Right renal pelvis (tissue), 4 donors: ENCODE measurements at regions not wholly inside any gene's neighbourhood (a gene's known extent, or its start where the extent isn't known, plus 50 kb on each side); places are given as distances from the start of the nearest gene placed in this dataset.
"Not testable (repeated sequence)": the region's sequence is repeated elsewhere in the genome, so short reads cannot be mapped to it uniquely, and the experiment has no call there.

ENCODE experiments used
- DNase-seq, 4 donors: peaks; one replicate each; pipeline ENCODE4 v3.0.0-alpha.2; 2013; ENCODE audit warnings: low read depth in 4 of 4, low spot score in 3 of 4, missing footprints in 1 of 4

DNA sequence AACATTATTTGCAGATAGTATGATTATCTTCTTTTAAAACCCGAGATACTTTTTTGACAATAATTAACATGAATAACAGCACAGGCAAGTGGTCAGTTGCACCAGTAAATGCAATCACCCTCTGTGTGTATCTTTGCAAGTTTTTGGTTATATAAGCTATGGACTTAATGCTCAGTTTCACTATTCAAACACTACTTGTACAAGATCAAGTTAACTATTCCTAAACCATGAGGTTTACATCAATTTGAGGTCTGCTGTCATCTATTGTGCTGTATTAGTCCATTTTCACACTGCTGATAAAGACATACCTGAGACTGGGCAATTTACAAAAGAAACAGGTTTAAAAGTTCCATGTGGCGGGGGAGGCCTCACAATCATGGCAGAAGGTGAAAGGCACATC lies 323.2 kb downstream of the NR4A2 start:
- no peak for DNase-seq

DNA sequence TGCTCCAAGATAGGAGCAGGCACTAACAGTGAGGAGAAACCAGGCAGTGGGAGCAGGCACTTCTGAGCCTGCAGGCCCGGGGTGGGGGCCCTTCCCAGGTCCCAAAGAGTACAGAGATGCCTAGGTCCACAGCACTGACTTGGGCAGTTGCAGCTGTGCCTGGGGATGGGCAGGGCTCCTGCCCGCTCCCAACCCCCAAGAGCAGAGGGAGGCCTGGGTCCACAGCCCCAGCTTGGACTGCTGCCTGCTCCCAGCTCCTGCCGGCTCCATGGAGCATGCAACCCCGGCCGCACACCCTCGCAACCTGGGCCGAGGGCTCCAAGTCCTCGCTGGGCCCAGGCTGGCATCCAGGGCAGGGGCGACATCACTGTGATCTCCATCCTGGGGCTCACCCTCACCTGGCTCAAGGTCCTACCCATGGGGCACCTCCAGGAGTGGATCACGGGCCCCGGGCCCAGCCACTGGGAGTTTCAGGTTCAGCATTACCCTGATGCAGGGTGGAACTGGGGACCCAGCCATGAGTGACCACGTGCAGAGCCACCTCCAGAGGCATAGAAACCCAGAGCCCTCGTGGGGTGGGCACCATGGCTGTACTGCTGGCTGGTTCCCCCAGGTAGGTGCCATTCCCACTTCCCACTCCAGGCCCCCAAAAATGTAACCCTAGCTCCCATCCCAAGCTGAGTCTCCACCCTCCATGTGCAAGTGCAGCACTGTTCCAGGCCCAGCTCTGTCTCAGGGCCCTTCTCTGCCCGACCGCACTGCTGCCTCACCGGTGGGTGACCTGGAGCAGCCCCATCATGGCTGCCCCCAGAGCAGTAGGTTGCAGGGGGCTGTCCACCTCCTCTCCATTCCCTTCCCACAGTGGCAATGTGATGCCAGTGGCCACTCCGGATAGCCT lies 325.6 kb downstream of the NR4A2 start:
- no peak for DNase-seq

DNA sequence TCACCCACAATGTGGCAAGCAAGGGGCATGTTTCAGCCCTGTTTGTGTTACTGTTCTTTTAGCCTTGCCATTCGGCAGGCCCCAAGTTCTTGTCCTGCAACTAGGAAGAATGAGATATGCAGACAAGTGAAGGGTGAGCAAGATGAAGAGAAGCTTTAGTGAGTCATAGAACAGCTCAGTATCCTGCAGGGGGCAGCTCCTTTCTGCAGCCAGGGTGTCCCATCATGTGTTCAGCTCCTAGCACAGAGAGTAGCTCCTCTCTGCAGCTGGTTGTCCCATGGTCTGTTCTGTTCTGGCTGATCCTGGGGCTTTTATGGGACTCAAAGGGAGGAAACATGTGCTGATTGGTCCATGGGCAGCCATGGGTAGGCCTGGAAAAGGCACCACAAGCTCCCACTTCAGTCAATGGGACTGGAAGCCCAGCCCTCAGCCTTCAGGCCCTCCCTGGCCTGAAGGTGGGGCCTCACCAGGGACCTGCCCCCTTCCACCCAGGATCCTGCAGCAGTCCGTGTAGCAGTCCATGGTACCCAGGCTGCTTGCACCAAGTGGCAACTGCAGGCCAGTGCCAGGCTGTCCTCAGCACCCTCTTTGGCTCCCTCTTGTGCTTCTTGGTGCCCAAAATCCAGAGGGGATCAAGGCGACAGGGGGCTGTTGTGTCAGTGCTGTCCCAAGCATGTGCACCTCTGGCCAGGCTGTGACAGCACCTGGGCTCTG lies 326.4 kb downstream of the NR4A2 start:
- DNase-seq: no peak

DNA sequence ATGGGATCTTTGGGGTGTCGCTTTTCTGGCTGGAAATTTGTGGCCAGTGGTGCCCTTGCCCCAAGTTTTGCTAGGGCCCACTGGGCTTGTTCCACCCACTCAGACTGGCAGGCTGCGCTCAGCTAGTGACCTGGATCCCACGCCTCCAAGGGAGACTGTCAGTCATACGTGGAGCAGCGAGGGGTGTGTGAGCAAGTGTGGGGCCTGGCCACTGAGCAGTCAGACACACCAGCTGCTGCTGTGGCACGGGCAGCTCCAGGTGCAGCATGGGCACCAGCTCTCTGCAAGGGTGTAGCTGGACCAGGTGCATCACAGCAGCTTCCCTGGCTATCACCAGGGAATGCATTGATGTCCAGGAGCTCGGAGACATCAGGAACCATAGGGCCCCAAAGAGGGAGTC lies 327.0 kb downstream of the NR4A2 start:
- no peak for DNase-seq

DNA sequence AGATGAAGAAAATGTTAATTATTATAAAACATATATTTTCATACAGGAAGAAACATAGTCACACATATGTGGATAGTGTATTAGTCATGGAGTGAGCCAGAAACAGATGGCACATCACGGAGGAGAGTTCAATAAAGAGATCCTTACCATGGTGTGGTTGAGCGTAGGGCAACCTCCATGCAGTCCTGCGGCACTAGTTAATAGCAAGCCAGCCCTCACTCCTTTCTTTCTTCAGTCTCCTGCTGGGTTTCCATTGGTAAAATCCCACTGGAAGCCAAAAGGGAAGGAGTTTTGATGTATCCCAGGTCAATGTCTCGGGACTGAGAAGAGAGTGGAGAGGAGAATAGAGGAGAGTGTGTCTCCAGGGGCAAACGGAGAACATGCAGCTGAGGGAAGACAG lies 328.1 kb downstream of the NR4A2 start:
- no peak for DNase-seq

DNA sequence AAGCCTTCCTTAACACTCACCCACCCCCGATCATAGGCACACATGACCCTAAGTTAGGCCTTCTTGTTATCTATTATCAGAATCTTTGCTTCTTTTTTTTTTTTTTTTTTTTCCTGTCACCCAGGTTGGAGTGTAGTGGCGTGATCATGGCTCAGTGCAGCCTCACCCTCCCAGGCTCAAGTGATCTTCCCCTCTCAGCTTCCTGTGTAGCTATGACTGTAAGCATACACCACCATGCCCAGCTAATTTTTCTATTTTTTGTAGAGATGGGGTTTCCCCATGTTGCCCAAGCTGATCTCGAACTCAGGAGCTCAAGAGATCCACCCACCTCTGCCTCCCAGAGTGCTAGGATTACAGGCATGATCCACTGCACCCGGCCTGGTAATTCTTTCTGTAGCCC lies 328.7 kb downstream of the NR4A2 start:
- no peak for DNase-seq

DNA sequence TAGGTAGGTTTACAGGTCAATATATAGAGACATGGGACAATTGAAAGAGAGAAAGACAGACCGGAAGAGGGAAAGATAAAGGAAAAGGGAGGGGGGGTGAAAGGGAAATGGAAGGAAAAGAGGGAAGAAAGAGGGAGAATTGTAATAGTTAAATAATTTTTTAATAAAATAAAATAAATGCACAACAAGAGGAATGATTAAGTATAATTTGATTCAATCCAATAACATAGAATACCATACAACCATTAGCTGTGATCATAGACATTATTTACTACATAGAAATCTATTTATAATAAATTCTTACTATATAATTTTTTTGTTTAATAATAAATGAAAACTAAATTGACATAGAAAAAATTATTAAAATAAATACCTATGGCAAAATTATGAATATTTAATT lies 330.7 kb downstream of the NR4A2 start:
- no peak for DNase-seq

DNA sequence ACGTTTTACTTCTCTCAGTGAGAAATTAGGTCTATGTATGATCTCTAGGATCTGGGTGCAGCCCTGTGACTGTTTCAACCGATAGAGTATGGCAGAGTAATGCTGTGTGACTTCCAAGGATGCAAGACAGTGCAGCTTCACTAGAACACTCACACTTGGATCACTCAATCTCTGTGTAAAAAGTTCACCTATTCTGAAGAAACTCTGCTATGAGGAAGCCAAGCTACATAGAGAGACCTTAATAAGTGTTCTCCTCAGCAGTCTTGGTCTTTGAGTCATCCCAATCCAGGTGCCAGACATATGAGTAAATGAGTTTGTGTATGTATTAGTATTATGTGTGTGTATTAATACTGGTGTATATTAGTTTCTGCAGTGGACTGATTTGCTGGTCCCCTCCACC lies 335.0 kb downstream of the NR4A2 start:
- no peak for DNase-seq

DNA sequence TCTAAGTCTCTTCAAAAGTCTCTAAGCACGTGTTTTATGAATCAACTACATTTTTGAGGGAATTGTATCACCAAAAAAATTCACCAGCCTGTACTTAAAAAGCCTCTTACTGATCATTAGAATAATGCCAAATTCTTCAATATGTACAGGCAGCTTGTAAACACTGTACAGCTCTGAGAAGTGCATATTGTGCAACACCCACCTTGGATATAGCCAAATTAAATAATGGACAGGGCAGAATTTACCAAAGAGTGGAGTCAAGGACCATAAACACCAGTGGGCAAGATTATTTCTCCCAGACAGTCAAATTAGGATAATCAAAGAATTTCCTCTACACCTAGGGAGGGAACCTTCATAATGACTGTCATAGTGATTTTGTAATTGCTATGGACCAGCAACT lies 338.2 kb downstream of the NR4A2 start:
- DNase-seq: no peak

DNA sequence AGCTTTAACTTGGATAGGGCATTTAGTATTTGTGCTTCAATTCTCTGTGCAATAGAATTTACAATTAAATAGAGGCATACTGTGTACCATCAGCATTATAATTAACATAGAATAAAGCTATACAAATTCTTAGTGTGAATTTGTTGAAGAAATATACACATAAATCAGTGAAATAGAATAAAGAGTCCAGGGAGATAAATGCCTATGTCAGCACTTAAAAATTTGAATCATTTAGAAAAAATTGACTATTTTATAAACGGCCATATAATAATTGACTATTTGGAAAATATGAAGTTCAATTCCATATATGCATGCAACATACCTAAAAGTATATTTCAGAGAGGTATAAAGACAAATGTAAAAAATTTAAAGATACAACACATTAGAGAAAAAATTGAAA lies 348.7 kb downstream of the NR4A2 start:
- DNase-seq: no peak

DNA sequence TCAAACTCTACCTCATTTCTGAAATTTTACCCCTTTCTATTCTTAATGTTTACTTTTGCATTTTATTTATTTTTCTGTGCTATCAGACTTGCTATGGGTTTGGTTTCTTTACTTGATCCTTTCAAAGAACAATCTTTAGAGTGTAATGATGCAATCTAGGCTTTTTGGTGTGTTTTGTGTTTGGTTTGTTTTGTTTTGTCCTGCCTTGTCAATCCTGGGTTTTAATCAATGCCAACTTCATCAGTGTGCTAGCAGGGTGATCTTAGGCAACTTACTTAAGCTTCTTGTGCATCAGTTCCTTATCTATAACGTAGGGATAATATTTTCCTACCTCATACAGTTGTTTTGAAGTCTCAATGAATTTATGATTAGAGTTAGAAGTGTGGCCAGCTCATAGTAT lies 350.4 kb downstream of the NR4A2 start:
- no peak for DNase-seq

DNA sequence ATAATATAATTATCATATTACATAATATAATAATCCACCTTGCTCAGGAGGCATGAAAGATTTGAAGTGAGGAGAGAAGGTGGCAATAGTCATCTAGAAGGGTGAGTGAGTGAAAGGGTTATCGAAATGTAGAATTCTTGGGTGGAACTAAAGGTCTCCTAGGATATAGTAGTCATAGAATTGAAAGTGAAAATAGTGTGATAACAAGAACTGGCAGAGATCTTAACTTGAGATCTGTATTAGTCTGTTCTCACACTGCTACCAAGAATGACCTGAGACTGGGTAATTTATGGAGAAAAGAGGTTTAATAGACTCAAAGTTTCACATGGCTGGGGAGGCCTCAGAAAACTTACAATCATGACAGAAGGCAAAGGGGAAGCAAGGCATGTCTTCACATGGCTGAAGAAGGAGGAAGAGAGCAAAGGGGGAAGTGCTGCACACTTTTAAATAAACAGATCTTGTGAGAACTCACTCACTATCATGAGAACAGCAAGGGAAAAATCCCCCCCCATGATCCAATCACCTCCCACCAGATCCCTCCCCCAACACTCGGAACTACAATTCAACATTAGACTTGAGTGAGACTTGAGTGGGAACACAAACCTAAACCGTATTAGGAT lies 351.5 kb downstream of the NR4A2 start:
- no peak for DNase-seq

DNA sequence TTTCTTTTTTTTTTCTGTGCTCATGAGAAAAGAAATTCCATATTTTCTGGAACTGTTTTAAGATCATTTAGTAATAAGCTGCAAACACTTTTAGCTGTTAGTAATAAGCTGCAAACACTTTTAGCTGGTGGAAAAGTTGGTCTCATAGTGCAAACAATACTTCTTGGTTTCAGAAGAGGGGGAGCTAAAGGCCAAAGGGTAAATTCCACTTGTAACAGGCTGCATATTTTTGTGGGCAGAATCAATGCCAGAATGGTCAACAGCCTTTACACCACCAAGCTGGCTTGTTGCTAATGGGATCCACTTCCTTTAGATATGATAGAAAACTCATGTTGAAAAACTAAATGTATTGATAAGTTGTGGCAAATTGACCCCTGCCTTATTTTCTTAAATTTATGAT lies 356.8 kb downstream of the NR4A2 start:
- no peak for DNase-seq

DNA sequence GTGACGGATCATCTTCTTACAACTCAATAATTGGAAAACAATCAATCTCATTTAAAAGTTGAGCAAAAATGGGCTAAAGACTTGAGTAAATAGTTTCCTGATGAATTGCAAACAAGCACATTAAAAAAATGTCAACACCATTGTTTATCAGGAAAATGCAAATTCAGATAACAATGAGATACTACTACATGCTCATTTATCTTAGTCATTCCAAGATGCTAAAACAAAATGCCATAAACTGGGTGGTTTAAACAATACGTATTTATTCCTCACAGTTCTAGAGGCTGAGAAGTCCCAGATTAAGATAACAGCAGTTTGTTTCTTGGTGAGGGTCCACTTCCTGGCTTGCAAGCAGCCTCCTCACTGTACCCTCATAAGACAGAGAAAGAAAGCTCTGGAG lies 359.6 kb downstream of the NR4A2 start:
- no peak for DNase-seq

DNA sequence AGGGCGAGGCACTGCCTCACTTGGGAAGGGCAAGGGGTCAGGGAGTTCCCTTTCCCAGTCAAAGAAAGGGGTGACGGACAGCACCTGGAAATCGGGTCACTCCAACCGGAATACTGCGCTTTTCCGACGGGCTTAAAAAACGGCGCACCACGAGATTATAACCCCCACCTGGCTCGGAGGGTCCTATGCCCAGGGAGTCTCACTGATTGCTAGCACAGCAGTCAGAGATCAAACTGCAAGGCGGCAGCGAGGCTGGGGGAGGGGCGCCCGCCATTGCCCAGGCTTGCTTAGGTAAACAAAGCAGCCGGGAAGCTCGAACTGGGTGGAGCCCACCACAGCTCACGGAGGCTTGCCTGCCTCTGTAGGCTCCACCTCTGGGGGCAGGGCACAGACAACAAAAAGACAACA lies 366.5 kb downstream of the NR4A2 start:
- not testable (repeated sequence) for DNase-seq

DNA sequence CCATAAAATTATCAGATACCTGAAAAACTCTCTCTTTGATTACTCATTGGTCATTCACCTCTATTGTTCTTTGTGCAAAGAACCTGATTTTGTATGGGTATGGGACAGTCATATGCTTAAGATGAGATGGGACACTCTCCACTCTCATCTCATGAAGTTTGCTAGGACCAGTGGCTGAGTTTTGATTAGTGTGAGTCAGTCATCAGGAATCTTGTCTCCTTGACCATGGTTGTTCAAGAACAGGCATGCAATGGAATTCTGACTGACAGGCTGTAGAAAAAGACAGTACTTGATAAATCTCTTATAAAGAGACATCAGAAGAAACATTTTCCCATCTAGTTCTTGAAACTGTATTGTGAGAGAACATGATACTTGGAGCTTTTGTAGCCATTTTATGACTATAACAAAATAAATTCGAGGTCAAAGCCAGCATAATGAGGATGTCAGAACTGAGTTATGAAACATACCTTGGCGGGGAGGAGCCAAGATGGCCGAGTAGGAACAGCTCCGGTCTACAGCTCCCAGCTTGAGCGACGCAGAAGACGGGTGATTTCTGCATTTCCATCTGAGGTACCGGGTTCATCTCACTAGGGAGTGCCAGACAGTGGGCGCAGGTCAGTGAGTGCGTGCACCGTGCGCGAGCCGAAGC lies 367.0 kb downstream of the NR4A2 start:
- no peak for DNase-seq

DNA sequence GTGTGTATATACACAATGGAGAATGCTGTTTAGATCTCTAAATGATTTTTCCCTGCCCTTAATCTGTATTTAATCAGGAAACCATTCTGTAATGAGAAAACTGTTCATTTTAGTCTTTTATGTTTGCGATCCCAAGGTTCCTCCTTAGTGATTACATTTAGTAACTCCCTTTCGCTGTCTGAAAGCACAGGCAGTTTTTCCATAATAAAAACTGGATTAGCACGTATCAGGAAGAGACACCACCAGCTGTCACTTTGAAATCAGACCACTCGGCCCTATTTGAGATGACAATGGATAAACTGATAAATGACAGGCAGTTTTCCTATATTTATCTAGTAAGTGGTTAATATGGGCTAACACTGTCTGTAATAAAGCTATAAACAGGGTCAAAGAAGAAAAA lies 370.9 kb downstream of the NR4A2 start:
- DNase-seq: no peak

DNA sequence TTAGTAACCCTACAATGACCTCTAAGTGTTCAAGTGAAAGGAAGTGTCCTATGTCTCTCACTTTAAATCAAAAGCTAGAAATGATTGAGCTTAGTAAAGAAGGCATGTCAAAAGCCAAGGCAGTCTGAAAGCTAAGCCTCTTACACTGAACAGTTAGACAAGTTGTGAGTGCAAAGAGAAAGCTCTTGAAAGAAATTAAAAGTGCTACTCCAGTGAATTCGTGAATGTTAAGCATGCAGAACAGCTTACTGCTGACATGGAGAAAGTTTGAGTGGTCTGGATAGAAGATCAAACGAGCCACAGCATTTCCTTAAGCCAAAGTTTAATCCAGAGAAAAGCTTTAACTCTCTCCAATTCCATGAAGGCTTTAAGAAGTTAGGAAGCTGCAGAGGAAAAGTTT lies 373.7 kb downstream of the NR4A2 start:
- DNase-seq: no peak

DNA sequence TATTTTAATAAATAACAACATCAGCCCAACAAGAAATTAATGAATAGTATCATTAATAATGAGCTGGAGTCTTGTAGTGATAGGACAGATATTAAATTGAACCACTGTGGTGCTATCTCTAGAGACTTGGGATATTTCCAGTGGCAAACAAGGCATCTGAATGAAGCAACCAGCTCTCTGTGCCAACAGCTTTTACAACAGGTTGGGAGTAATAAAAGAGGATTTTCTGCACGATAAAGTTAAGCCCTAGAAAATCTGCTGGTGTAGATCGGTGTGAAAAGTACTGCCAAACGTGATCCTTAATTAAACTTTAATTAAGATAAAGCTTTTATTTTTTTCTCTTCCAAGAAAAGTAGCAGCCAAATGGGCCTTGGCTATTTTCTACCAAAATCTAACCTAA lies 385.5 kb downstream of the NR4A2 start:
- DNase-seq: no peak

DNA sequence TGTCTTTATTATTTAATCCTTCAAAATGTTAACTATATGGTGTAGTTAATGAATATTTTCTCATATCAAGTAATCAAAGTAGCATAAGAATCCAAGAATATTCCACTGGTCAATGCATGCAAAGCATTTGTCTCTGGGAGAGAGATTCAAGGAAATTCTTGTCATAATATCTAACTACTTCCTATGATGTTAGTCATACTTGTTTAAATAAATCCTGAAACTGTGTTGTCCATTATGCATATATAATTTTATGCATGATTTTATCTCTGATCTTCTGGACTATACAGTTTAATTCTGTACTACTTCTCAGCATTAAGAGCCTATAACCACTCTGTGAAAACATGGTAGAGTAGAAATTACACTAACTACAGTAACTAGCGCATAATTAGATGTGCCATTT lies 388.3 kb downstream of the NR4A2 start:
- DNase-seq: no peak

DNA sequence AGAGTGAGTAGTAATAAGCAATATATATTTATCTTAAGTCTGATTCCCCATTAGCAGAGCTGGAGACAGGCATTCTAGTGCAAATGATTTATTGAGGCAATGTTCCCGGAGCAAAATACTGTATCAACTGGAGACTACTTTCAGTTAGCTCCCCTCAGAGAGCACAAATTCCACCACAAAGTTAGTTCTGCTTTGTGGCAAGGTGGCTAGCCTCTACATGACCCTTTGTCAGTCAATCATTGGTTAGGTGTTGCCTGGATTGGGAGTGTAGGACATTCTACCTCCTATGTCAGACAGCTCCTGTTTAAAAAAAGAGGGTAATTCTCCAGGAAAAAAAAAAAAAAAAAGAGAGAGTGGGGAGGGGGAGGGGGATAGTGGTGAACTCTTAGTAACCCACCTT lies 402.2 kb downstream of the NR4A2 start:
- no peak for DNase-seq
